ENCODE measurements at regions not wholly inside any gene's neighbourhood (a gene's known extent, or its start where the extent isn't known, plus 50 kb on each side); places are given as distances from the start of the nearest gene placed in this dataset.

- H3K27me3 ChIP-seq (ENCODE audit: insufficient read depth, low read length, poor library complexity, severe bottlenecking): no peaks in the 10 kb centered on the region
- H3K79me2 ChIP-seq (ENCODE audit: insufficient read depth, low read length): no peaks in the 10 kb centered on the region
- H3K4me1 ChIP-seq (ENCODE audit: insufficient read depth, low read length, poor library complexity, severe bottlenecking): no peaks in the 10 kb centered on the region
- no peaks in the 10 kb centered on the region for H3K36me3 ChIP-seq (ENCODE audit: insufficient read depth, low read length)
- H4K20me1 ChIP-seq (ENCODE audit: insufficient read depth, low read length, poor library complexity, severe bottlenecking): no peaks in the 10 kb centered on the region
- H2AFZ ChIP-seq (ENCODE audit: low read length): no peak overlapping the region
- no peak for TF ChIP-seq EZH2phosphoT487 (IDR thresholded peaks at IDR 0.05; ENCODE audit: borderline replicate concordance)
- TF ChIP-seq CTCF (conservative IDR thresholded peaks at IDR 0.05; ENCODE audit: low read length): no peak
- H3F3A ChIP-seq (ENCODE audit: low read depth): no peaks in the 10 kb centered on the region
- no peak overlapping the region for H3K4me2 ChIP-seq (ENCODE audit: low read depth, low read length, poor library complexity, severe bottlenecking)
- no peaks in the 10 kb centered on the region for H3K9me2 ChIP-seq (replicated peaks; ENCODE audit: low read depth, low read length)
- no peak overlapping the region for H3K9ac ChIP-seq (ENCODE audit: low read depth, low read length, poor library complexity, severe bottlenecking)
- H3K4me3 ChIP-seq (ENCODE audit: low read length, poor library complexity, severe bottlenecking): no peak overlapping the region
- H3K9me3 ChIP-seq (ENCODE audit: insufficient read depth, low read depth, low read length): no peaks in the 10 kb centered on the region
Measured at GRCh38 chr2:173715441-173715840, 249.7 kb downstream of the SP3 start.

DNA sequence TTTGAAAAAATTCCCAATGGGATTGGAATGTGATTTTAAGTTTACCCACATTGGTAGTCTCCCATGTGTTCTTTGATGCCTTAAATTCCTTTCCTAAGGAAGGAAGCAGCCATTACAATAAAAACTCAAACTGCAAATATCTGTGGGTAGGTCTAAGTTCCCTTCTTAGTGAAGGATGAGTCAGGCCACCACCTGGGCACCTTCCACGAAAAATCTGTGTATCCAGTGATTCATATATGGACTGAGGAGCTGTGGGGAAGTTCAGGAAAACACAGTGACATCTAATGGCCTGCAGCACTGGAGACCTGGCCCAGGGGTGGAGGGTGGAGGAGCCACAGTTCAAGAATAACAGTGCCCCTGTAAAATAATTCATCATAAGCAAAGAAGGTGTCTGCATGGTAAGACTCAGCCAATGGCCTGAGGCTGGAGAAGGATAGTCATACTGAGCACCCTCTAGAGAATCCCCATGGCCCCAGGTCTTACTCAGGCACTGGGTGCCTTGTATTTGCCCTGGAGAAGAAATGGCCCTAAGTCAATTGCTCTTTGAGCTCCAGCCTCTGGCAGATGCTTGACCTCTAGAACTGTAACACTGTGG lies 248.6 kb downstream of the SP3 start:
- H3F3A ChIP-seq (ENCODE audit: low read depth): no peaks in the 10 kb centered on the region
- no peaks in the 10 kb centered on the region for H3K27me3 ChIP-seq (ENCODE audit: insufficient read depth, low read length, poor library complexity, severe bottlenecking)
- no peaks in the 10 kb centered on the region for H3K9me2 ChIP-seq (replicated peaks; ENCODE audit: low read depth, low read length)
- H3K9ac ChIP-seq (ENCODE audit: low read depth, low read length, poor library complexity, severe bottlenecking): no peak overlapping the region
- H4K20me1 ChIP-seq (ENCODE audit: insufficient read depth, low read length, poor library complexity, severe bottlenecking): no peaks in the 10 kb centered on the region
- TF ChIP-seq CTCF (conservative IDR thresholded peaks at IDR 0.05; ENCODE audit: low read length): no peak
- TF ChIP-seq EZH2phosphoT487 (IDR thresholded peaks at IDR 0.05; ENCODE audit: borderline replicate concordance): no peak
- no peaks in the 10 kb centered on the region for H3K79me2 ChIP-seq (ENCODE audit: insufficient read depth, low read length)
- no peak overlapping the region for H3K4me2 ChIP-seq (ENCODE audit: low read depth, low read length, poor library complexity, severe bottlenecking)
- H2AFZ ChIP-seq (ENCODE audit: low read length): no peak overlapping the region
- no peaks in the 10 kb centered on the region for H3K4me1 ChIP-seq (ENCODE audit: insufficient read depth, low read length, poor library complexity, severe bottlenecking)
- H3K9me3 ChIP-seq (ENCODE audit: insufficient read depth, low read depth, low read length): no peaks in the 10 kb centered on the region
- no peaks in the 10 kb centered on the region for H3K36me3 ChIP-seq (ENCODE audit: insufficient read depth, low read length)
- no peak overlapping the region for H3K4me3 ChIP-seq (ENCODE audit: low read length, poor library complexity, severe bottlenecking)

DNA sequence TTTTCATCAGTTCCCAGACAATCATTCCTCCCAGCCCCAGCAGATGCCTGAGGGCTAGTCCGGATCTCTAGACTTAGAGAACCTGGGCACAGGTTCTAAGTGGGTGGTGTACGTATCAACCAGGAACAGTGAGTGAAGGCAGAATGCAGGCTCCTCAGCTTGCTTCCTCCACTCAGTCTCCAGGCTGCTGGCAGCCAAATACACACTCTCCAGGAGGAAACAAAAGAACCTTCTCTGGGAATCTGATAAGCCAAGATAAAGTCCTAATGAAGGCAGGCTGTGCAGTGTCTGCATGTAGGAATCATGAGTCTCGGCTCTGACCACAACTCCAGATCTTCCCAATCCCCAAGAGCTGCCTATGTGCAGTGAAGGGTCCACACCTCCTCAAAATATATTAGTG lies 245.7 kb downstream of the SP3 start:
- Histone ChIP-seq H3K9ac (ENCODE audit: low read depth, low read length, poor library complexity, severe bottlenecking) (no peak overlapping the region), H3K79me2 (ENCODE audit: insufficient read depth, low read length) (no peaks in the 10 kb centered on the region), H3K4me2 (ENCODE audit: low read depth, low read length, poor library complexity, severe bottlenecking) (no peak overlapping the region), H3K27me3 (ENCODE audit: insufficient read depth, low read length, poor library complexity, severe bottlenecking) (no peaks in the 10 kb centered on the region), H4K20me1 (ENCODE audit: insufficient read depth, low read length, poor library complexity, severe bottlenecking) (no peaks in the 10 kb centered on the region), H3K9me2 (replicated peaks; ENCODE audit: low read depth, low read length) (no peaks in the 10 kb centered on the region), H2AFZ (ENCODE audit: low read length) (no peak overlapping the region), H3F3A (ENCODE audit: low read depth) (no peaks in the 10 kb centered on the region), H3K36me3 (ENCODE audit: insufficient read depth, low read length) (no peaks in the 10 kb centered on the region), H3K9me3 (ENCODE audit: insufficient read depth, low read depth, low read length) (no peaks in the 10 kb centered on the region), H3K4me1 (ENCODE audit: insufficient read depth, low read length, poor library complexity, severe bottlenecking) (no peaks in the 10 kb centered on the region), H3K4me3 (ENCODE audit: low read length, poor library complexity, severe bottlenecking) (no peak overlapping the region)
- TF ChIP-seq CTCF (conservative IDR thresholded peaks at IDR 0.05; ENCODE audit: low read length) (no peak), EZH2phosphoT487 (IDR thresholded peaks at IDR 0.05; ENCODE audit: borderline replicate concordance) (no peak)
